HFF-Myc (cell line): ENCODE measurements at regions not wholly inside any gene's neighbourhood (a gene's known extent, or its start where the extent isn't known, plus 50 kb on each side); places are given as distances from the start of the nearest gene placed in this dataset.

ENCODE experiments used
- DNase-seq: peaks from one replicate; pipeline ENCODE4 v3.0.0-alpha.2; 2011; ENCODE audit warnings: low read depth; ENCODE audit errors: extremely low read depth
- H3K4me3 ChIP-seq: replicated peaks from 2 replicates; pipeline ENCODE4 v1.5.1; 2011; ENCODE audit warnings: low read depth, mild to moderate bottlenecking, control low read depth, low read length
- TF ChIP-seq, protein P1 (sequence below): IDR thresholded peaks from 2 replicates; pipeline ENCODE4 v1.5.1; 2012; ENCODE audit warnings: mild to moderate bottlenecking, low read depth, low read length, control low read depth; ENCODE audit errors: missing control alignments

DNA sequence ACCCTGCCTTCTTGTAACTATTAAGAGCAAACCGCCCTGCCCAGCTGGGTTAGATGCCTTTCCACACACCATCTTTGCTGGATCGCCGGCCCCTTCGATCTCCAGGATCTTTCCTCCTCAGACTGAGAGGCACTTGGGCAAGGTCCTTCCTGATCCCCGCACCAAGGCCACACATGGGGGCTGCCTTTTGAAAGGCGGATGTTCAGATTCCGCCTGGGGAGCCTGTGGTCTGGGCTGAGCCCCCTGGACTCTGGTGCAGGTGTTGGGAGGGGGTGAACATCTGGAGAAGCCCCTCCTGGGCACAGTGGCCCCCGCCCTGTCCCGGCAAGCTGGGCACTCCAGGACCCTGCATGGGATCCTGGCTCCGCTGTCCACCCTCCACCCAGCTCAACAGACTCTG lies 135.4 kb upstream of the HDAC4 start:
- no peak for DNase-seq
- no peak overlapping the region for H3K4me3 ChIP-seq
- TF ChIP-seq, protein P1, sequence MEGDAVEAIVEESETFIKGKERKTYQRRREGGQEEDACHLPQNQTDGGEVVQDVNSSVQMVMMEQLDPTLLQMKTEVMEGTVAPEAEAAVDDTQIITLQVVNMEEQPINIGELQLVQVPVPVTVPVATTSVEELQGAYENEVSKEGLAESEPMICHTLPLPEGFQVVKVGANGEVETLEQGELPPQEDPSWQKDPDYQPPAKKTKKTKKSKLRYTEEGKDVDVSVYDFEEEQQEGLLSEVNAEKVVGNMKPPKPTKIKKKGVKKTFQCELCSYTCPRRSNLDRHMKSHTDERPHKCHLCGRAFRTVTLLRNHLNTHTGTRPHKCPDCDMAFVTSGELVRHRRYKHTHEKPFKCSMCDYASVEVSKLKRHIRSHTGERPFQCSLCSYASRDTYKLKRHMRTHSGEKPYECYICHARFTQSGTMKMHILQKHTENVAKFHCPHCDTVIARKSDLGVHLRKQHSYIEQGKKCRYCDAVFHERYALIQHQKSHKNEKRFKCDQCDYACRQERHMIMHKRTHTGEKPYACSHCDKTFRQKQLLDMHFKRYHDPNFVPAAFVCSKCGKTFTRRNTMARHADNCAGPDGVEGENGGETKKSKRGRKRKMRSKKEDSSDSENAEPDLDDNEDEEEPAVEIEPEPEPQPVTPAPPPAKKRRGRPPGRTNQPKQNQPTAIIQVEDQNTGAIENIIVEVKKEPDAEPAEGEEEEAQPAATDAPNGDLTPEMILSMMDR: no peak

DNA sequence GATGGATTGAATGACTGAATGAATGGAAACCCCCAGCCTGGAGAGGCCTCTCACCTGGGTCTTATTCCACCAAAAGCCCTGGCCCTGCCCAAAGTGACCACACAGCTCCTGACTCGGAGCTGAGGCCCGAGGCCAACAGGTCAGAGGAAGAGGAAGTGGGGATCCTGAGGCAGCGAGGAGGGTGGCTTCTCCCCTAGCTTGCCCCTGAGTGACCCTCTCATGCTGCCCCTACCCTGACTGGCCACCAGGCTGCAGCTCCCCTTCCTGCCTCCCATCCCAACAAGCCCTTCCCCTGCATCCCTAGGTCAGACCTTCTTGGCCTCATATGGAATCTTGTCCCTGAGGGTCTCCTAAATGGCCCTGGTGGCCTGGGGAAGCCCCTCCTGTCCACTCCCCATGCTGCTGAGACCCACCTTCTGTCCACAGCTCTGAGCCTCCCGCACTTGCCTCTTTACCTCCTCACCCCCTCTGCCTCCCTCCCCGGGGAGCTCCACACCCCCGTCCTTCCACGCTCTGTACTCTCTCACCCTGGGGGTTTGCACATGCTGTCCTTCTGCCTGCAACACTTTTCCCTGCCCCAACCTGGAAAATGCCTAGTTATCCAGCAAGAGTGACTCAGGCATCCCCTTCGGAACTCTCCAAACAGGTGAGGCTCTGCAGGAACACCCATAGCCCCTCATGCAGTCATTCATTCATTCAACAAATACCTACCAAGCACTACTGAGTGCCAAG lies 134.8 kb upstream of the HDAC4 start:
- no peak for DNase-seq
- no peak overlapping the region for H3K4me3 ChIP-seq
- TF ChIP-seq, protein P1: no peak

DNA sequence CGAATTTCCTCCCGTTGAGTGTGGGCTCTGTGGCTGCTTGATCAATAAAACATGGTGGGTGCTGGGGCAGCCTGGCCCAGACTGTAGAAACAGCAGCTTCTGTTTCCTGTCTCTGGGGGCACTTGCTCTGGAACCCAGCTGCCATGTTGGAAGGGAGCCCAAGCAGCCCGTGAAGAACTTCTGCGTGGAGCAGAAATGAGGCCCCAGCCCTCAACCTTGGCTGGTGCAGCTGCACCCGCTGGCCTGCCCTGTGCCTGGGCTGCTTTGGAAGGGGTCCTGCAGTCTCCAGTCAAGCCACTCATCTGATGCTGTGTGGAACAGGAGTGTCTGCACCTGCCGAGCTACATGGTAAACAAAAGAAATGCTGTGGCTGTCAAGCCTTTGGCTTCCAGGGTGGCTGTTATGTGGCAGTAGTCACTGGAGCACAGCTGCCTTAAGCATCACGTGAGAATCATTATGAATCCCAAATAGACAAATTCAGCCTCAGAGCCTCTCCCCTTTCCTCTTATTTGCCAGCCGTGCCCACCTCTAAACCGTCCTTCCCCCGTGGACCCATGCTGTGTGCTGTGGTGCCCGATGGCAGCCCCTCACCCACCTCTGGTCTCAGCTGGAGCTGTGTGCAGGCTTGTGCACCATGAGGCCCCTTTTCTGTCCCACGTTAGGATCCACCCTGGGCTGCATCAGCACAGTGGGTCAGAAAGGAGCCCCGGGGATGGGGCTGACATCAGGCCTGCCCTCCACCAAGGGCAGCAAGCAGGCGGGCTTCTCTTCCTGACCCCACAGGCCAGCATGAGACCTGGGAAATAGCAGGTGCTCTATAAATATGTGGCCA lies 134.0 kb upstream of the HDAC4 start:
- TF ChIP-seq, protein P1: no peak
- DNase-seq: no peak

DNA sequence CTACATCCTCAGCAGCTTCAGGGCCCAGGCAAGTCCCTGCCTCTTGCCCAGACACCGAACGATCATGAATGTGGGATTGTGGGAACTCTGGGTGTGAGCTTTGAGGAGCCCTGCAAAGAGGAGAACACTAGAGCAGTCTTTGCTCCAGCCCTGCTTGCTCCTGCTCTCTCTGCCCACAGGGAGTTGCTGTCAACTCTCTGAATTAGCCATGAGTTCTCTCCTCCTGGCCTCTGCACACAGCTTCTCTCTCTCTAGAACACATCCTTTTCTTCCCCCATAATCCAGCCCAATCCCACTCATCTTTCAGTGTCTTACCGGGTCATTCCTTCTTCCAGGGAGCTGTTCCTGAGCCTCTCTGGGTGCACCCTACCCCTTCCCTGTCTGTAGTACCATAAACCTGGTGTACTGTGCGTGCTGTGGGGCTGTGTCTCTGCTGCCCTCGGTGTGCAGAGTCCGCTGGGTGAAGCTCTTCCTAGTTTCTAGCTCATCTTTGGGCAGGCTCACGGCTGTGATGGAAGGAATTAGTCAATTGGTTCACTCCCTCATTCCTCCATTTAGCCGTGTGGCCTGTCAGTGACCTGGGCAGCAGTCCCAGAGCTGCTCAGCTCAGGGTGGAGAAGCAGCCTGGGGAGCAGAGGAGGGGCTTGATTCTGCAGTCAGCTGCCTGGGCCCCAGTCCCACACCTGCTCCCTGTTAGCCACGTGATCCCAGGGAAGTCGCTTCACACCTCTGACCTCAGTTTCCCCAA lies 132.9 kb upstream of the HDAC4 start:
- TF ChIP-seq, protein P1: no peak
- no peak overlapping the region for H3K4me3 ChIP-seq
- no peak for DNase-seq

More for the DNA sequence above, 134.0 kb upstream of the HDAC4 start:
- no peak overlapping the region for H3K4me3 ChIP-seq

DNA sequence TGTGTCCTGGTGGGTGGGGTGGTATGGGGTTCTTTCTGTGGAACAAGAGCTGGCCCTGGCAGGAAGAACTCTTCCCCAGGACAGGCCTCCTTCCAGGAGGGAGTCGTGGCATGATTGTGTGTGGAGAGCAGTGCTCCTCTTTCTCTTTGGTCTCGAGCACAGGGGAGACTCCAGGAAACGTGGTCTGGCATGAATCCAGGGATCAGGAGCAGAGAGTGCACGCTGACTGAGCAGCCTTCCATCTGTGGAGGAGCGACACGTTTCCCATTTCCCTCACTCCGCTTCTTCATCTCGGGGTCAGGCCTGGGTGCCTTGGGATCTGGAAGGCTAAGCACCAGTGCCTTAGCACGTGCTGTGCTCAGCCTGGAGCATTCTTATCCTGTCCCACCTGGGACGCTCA lies 132.0 kb upstream of the HDAC4 start:
- no peak overlapping the region for H3K4me3 ChIP-seq
- no peak for DNase-seq
- TF ChIP-seq, protein P1: no peak

DNA sequence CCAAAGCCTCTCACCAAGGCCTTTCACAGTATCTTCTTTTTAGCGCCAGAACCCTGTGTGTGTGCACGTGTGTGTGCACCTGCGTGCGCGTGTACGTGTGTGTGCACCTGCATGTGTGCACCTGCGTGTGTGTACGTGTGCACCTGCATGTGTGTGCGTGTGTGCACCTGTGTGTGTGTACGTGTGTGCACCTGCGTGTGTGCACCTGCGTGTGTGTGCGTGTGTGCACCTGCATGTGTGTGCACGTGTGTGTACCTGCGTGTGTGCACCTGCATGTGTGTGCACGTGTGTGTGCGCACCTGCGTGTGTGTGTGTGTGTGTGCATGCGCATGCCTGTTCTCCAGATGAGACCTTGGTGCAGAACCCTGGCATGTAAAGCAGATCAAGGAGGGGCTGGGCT lies 131.4 kb upstream of the HDAC4 start:
- TF ChIP-seq, protein P1: no peak
- H3K4me3 ChIP-seq: no peak overlapping the region
- no peak for DNase-seq
